GM19455 (cell line): ENCODE measurements at regions not wholly inside any gene's neighbourhood (a gene's known extent, or its start where the extent isn't known, plus 50 kb on each side); places are given as distances from the start of the nearest gene placed in this dataset.

Experiments used
- ATAC-seq: cut with Tn5 transposase; IDR thresholded peaks from one replicate; pipeline ENCODE4 v1.9.1; 2021; ENCODE audit not compliant: unreplicated experiment

GRCh38 chr13:85742355-85742754 is 56.9 kb downstream of the SLITRK6 start:
- no peak for ATAC-seq

GRCh38 chr13:85741017-85741416 is 58.2 kb downstream of the SLITRK6 start:
- no peak for ATAC-seq

GRCh38 chr13:85738696-85739320 is 60.4 kb downstream of the SLITRK6 start:
- ATAC-seq, result no peak

GRCh38 chr13:85737952-85738351 is 61.3 kb downstream of the SLITRK6 start:
- no peak for ATAC-seq

GRCh38 chr13:85729296-85729695 is 69.9 kb downstream of the SLITRK6 start:
- ATAC-seq, result no peak

- ATAC-seq, result no peak
Observed at GRCh38 chr13:85728811-85729210, 70.4 kb downstream of the SLITRK6 start.

GRCh38 chr13:85725433-85725832 is 73.8 kb downstream of the SLITRK6 start:
- ATAC-seq, result no peak

- no peak for ATAC-seq
Observed at GRCh38 chr13:85724546-85725432, 74.4 kb downstream of the SLITRK6 start.

- no peak for ATAC-seq
Observed at GRCh38 chr13:85719749-85720148, 79.5 kb downstream of the SLITRK6 start.

- no peak for ATAC-seq
Observed at GRCh38 chr13:85717921-85718320, 81.3 kb downstream of the SLITRK6 start.

GRCh38 chr13:85710545-85710944 is 88.7 kb downstream of the SLITRK6 start:
- no peak for ATAC-seq

- no peak for ATAC-seq
Observed at GRCh38 chr13:85709721-85710120, 89.5 kb downstream of the SLITRK6 start.

GRCh38 chr13:85709072-85709471 is 90.1 kb downstream of the SLITRK6 start:
- no peak for ATAC-seq

- ATAC-seq, result no peak
Observed at GRCh38 chr13:85700906-85701305, 98.3 kb downstream of the SLITRK6 start.

- no peak for ATAC-seq
Observed at GRCh38 chr13:85698256-85698655, 101.0 kb downstream of the SLITRK6 start.

GRCh38 chr13:85694992-85695391 is 104.2 kb downstream of the SLITRK6 start:
- no peak for ATAC-seq

- ATAC-seq, result no peak
Observed at GRCh38 chr13:85693889-85694511, 105.2 kb downstream of the SLITRK6 start.

GRCh38 chr13:85690368-85690767 is 108.9 kb downstream of the SLITRK6 start:
- ATAC-seq, result no peak

GRCh38 chr13:85685436-85685835 is 113.8 kb downstream of the SLITRK6 start:
- ATAC-seq, result no peak

GRCh38 chr13:85675151-85675907 is 123.9 kb downstream of the SLITRK6 start:
- no peak for ATAC-seq

GRCh38 chr13:85671336-85671735 is 127.9 kb downstream of the SLITRK6 start:
- no peak for ATAC-seq
